AG04449 (cell line): ENCODE measurements at regions not wholly inside any gene's neighbourhood (a gene's known extent, or its start where the extent isn't known, plus 50 kb on each side); places are given as distances from the start of the nearest gene placed in this dataset.

Source experiments
- CTCF ChIA-PET: fragments of 350-600 bp; formaldehyde crosslinking; extraction: SDS; loops from one replicate; lab custom pipeline; 2021; ENCODE audit warnings: antibody characterized with exemption; lab: Yijun Ruan, JAX
- POLR2A ChIA-PET: fragments of 400-600, 350-600 bp; formaldehyde crosslinking; extraction: SDS; loops from one replicate; lab custom pipeline; 2020; ENCODE audit warnings: antibody characterized with exemption, inconsistent platforms; lab: Yijun Ruan, JAX
- DNase-seq: peaks from one replicate; pipeline ENCODE4 v3.0.0-alpha.2; 2010; ENCODE audit warnings: low read depth, low spot score
- H3K4me3 ChIP-seq: 2 replicates; pipeline ENCODE4 v1.5.1; 2011; ENCODE audit warnings: low read depth, mild to moderate bottlenecking, control low read depth, low read length
- TF ChIP-seq, protein P1 (sequence below): IDR thresholded peaks from one replicate; pipeline ENCODE4 v1.5.1; 2011; ENCODE audit warnings: mild to moderate bottlenecking, moderate library complexity, low read length, control low read depth, inconsistent platforms; ENCODE audit not compliant: insufficient read depth; ENCODE audit errors: missing control alignments

DNA sequence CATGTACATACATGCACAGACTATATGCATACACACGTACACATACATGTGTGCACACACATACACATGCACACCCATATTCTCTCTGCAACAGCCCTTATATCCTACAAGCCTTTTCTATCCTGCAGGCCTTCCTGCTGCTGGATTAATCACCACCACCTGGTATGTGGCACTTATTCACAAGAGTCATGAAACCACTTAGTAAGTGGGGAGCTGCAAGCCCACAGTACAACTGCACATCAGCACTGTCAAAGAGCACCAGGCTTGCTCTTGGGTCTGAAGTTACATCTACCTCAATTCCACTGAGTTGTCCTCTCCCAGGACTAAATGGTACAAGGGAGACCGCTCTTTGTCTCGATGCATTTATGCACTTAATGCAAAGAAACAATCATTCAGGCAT lies 233.2 kb downstream of the KLF13 start:
- ChIA-PET CTCF (no interaction called here), POLR2A (no interaction called here)
- TF ChIP-seq, protein P1, sequence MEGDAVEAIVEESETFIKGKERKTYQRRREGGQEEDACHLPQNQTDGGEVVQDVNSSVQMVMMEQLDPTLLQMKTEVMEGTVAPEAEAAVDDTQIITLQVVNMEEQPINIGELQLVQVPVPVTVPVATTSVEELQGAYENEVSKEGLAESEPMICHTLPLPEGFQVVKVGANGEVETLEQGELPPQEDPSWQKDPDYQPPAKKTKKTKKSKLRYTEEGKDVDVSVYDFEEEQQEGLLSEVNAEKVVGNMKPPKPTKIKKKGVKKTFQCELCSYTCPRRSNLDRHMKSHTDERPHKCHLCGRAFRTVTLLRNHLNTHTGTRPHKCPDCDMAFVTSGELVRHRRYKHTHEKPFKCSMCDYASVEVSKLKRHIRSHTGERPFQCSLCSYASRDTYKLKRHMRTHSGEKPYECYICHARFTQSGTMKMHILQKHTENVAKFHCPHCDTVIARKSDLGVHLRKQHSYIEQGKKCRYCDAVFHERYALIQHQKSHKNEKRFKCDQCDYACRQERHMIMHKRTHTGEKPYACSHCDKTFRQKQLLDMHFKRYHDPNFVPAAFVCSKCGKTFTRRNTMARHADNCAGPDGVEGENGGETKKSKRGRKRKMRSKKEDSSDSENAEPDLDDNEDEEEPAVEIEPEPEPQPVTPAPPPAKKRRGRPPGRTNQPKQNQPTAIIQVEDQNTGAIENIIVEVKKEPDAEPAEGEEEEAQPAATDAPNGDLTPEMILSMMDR, result no peak
- DNase-seq, result no peak
- no peak overlapping the region for H3K4me3 ChIP-seq

DNA sequence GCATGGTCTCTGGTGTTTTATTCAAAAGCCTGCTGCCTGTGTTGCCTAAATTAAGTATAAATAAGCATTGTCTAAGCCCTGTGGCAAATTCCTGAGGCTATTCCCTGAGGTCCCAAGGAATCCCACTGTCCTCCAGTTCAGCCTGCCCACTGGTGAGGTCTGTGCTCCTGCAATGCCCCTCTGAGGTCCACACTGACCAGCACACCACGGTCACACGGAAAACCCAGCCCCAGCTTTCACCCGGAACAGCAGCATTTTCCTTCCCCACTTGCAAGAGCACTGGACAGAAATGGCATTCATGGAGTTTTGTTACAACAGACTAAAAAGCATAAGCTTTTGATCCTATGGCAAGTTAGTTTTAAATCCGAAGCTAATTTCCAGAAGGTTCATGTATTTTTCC lies 234.0 kb downstream of the KLF13 start:
- TF ChIP-seq, protein P1, result no peak
- ChIA-PET POLR2A (no interaction called here), CTCF (no interaction called here)
- no peak overlapping the region for H3K4me3 ChIP-seq
- DNase-seq, result no peak

DNA sequence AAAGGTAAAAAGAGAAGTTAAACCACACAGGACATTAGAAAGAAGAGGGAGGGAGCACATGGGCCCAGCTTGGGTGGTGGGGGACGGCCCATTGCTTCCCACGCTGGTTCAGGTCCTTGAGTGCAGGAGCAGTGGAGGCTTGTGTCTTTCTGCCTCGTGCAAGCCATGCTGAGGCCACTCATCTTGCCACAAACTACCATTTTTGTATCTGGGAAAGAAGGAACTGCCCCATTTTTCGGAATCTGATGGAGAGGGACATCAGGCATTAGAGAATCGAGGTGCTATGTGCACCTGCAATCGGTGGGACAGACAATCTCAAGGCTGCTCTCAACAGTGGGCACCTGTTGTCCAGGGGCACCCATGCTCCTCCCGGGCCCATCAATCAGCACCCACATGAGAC lies 234.5 kb downstream of the KLF13 start:
- H3K4me3 ChIP-seq, result no peak overlapping the region
- CTCF ChIA-PET, result no interaction called here
- TF ChIP-seq, protein P1, result no peak
- POLR2A ChIA-PET, result no interaction called here
- DNase-seq, result no peak

GRCh38 chr15:31563001-31563400 lies 236.4 kb downstream of the KLF13 start:
- no peak for DNase-seq
- TF ChIP-seq, protein P1, result no peak
- no peak overlapping the region for H3K4me3 ChIP-seq
- POLR2A ChIA-PET, result no interaction called here
- CTCF ChIA-PET, result no interaction called here

GRCh38 chr15:31563421-31563820 lies 236.8 kb downstream of the KLF13 start:
- no peak for DNase-seq
- H3K4me3 ChIP-seq, result no peak overlapping the region
- CTCF ChIA-PET, result no interaction called here
- TF ChIP-seq, protein P1, result no peak
- POLR2A ChIA-PET, result no interaction called here

- ChIA-PET POLR2A (no interaction called here), CTCF (no interaction called here)
- TF ChIP-seq, protein P1, result no peak
- H3K4me3 ChIP-seq, result no peak overlapping the region
- DNase-seq, result no peak
Measured at GRCh38 chr15:31567861-31568260, 241.2 kb downstream of the KLF13 start.

DNA sequence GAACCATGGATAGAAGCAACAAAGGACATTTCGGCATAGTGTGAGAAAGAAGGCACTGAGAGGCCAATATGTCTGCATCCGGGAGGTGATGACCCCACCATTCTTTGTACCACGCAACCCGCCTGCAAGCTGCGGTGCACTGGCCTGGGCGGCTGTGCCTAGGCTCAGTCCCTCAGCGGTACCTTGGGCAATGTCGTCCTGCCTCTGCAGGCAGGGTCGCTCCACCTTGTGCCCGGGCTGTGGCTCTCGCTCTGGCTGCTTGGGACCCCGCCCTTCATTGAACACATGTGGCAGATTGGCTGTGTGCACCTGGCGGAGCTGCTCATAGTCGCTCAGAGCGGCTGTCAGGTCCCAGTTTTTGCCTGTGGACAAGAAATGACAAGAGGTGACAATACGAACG lies 243.2 kb downstream of the KLF13 start:
- POLR2A ChIA-PET, result no interaction called here
- no peak for DNase-seq
- H3K4me3 ChIP-seq, result no peak overlapping the region
- TF ChIP-seq, protein P1, result no peak
- CTCF ChIA-PET, result no interaction called here
